ENCODE measurements at regions not wholly inside any gene's neighbourhood (a gene's known extent, or its start where the extent isn't known, plus 50 kb on each side); places are given as distances from the start of the nearest gene placed in this dataset.

DNA sequence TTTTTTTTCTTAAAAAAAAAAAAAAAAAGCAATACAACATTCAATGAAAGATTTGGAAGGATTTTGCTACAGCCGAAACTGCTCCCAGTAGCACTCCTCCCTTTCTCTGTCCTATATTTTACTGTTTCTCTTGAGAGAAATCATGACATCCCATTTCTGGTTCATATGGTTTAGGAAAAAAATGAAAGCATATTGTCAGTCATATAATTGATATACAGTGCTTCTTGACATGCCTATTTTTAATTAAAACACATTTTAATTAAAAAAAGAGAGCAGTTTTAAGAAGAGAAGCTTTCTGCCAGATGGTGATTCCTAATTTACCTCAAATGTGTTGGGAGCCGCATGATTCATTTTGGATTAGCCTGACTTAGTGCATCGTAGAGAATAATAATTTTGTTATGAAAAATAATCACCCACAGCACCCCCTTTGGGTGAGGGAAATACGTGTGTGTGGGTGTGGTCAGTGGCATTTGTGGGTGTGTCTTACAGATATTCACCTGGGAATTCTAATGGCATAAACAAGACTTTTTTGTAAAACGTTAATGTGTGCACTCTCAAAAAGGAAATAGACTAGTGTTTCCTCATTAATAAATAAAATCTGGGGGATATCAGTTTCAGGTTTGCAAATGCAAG is 544.5 kb downstream of the MFSD1 start:
- no peaks in the 10 kb centered on the region for H3K79me2 ChIP-seq (ENCODE audit: control insufficient read depth, insufficient read depth, low read length)
- no peak overlapping the region for H3K9ac ChIP-seq (ENCODE audit: insufficient read depth in 1 of 2, low read depth in 2 of 2, low read length in 2 of 2)
- intact Hi-C loops (cut with micrococcal nuclease) = no loop called here
- TF ChIP-seq ZNF143 (CRISPR knock-in tag; IDR thresholded peaks at IDR 0.05) (no peak), TBL1XR1 (IDR thresholded peaks at IDR 0.05; ENCODE audit: low read length in 2 of 2) (no peak), ZKSCAN1 (IDR thresholded peaks at IDR 0.05; ENCODE audit: low read depth, low read length) (no peak), TRIM24 (IDR thresholded peaks at IDR 0.05) (no peak), RBBP5 (IDR thresholded peaks at IDR 0.05; ENCODE audit: borderline replicate concordance, insufficient read depth, low read length, poor library complexity, severe bottlenecking) (no peak)
- TF ChIP-seq, protein P1, sequence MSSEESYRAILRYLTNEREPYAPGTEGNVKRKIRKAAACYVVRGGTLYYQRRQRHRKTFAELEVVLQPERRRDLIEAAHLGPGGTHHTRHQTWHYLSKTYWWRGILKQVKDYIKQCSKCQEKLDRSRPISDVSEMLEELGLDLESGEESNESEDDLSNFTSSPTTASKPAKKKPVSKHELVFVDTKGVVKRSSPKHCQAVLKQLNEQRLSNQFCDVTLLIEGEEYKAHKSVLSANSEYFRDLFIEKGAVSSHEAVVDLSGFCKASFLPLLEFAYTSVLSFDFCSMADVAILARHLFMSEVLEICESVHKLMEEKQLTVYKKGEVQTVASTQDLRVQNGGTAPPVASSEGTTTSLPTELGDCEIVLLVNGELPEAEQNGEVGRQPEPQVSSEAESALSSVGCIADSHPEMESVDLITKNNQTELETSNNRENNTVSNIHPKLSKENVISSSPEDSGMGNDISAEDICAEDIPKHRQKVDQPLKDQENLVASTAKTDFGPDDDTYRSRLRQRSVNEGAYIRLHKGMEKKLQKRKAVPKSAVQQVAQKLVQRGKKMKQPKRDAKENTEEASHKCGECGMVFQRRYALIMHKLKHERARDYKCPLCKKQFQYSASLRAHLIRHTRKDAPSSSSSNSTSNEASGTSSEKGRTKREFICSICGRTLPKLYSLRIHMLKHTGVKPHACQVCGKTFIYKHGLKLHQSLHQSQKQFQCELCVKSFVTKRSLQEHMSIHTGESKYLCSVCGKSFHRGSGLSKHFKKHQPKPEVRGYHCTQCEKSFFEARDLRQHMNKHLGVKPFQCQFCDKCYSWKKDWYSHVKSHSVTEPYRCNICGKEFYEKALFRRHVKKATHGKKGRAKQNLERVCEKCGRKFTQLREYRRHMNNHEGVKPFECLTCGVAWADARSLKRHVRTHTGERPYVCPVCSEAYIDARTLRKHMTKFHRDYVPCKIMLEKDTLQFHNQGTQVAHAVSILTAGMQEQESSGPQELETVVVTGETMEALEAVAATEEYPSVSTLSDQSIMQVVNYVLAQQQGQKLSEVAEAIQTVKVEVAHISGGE (CRISPR knock-in tag; IDR thresholded peaks at IDR 0.05) = no peak
- TF ChIP-seq, protein P2, sequence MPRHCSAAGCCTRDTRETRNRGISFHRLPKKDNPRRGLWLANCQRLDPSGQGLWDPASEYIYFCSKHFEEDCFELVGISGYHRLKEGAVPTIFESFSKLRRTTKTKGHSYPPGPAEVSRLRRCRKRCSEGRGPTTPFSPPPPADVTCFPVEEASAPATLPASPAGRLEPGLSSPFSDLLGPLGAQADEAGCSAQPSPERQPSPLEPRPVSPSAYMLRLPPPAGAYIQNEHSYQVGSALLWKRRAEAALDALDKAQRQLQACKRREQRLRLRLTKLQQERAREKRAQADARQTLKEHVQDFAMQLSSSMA (CRISPR knock-in tag; IDR thresholded peaks at IDR 0.05) = no peak
- TF ChIP-seq, protein P3, sequence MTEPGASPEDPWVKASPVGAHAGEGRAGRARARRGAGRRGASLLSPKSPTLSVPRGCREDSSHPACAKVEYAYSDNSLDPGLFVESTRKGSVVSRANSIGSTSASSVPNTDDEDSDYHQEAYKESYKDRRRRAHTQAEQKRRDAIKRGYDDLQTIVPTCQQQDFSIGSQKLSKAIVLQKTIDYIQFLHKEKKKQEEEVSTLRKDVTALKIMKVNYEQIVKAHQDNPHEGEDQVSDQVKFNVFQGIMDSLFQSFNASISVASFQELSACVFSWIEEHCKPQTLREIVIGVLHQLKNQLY (CRISPR knock-in tag; conservative IDR thresholded peaks at IDR 0.05) = no peak
- H3K4me1 ChIP-seq (replicated peaks in 1 of 2; ENCODE audit: control insufficient read depth in 2 of 2, insufficient read depth in 2 of 2, low read length in 2 of 2) = no peaks in the 10 kb centered on the region
- in situ Hi-C loops (cut with MboI) = no loop called here
- no peak overlapping the region for H2AFZ ChIP-seq (ENCODE audit: low read depth, low read length)
- H3K4me2 ChIP-seq (ENCODE audit: insufficient read depth, low read length) = no peak overlapping the region
- ChIA-PET CTCF (ENCODE audit: low intra/inter-chr PET ratio) (no interaction called here), POLR2A (no interaction called here)
- H3K9me3 ChIP-seq (replicated peaks; ENCODE audit: control insufficient read depth, insufficient read depth, low read depth, low read length) = no peaks in the 10 kb centered on the region; the same call in 1 of the 2 replicates
- no peaks in the 10 kb centered on the region for H4K20me1 ChIP-seq (replicated peaks; ENCODE audit: control insufficient read depth, insufficient read depth, low read length)
- no peaks in the 10 kb centered on the region for H3K36me3 ChIP-seq (ENCODE audit: control insufficient read depth, insufficient read depth, low read length)
- DNase-seq (ENCODE audit: extremely low read depth in 1 of 4, low spot score in 3 of 4) (no peak), FAIRE-seq (no peak), ATAC-seq (no peak)
- no TSS peak for BruUV-seq (replicated peaks)
- H3K27me3 ChIP-seq (ENCODE audit: control insufficient read depth in 2 of 2, insufficient read depth in 2 of 2, low read length in 2 of 2) = no peaks in the 10 kb centered on the region
- no peaks in the 10 kb centered on the region for H3K9me1 ChIP-seq (ENCODE audit: control insufficient read depth, insufficient read depth, low read length)
- 4% methylated on average over 5 of the region's 5 CpGs for WGBS (ENCODE audit: insufficient coverage, low coverage, missing lambda C conversion rate)
- H3K4me3 ChIP-seq = no peak overlapping the region
- H3K27ac ChIP-seq (ENCODE audit: extremely low read depth, low read depth, low read length) = no peak overlapping the region
